Suprapubic skin (tissue), 4 donors: ENCODE measurements at regions not wholly inside any gene's neighbourhood (a gene's known extent, or its start where the extent isn't known, plus 50 kb on each side); places are given as distances from the start of the nearest gene placed in this dataset.

Experiments
- DNase-seq, 2 donors: peaks; one replicate each; pipeline ENCODE4 v3.0.0-alpha.2; 2019; ENCODE audit warnings: low spot score in 2 of 2
- H3K27ac ChIP-seq: fragments of 200-600 bp; sonication (generic); one replicate; pipeline ENCODE4 v1.5.1; 2019
- H3K27me3 ChIP-seq: fragments of 200-600 bp; sonication (generic); one replicate; pipeline ENCODE4 v1.5.1; 2019
- H3K36me3 ChIP-seq: fragments of 200-600 bp; sonication (generic); one replicate; pipeline ENCODE4 v1.5.1; 2019
- H3K4me1 ChIP-seq: fragments of 200-600 bp; sonication (generic); one replicate; pipeline ENCODE4 v1.5.1; 2019
- H3K4me3 ChIP-seq: fragments of 200-600 bp; sonication (generic); one replicate; pipeline ENCODE4 v1.5.1; 2019; ENCODE audit warnings: mild to moderate bottlenecking
- H3K9me3 ChIP-seq: fragments of 200-600 bp; sonication (generic); one replicate; pipeline ENCODE4 v1.5.1; 2019
- EP300 ChIP-seq: sonication (generic); formaldehyde crosslinking; IDR thresholded peaks from one replicate; pipeline ENCODE4 v1.6.1; 2017; ENCODE audit warnings: antibody characterized with exemption
- POLR2A ChIP-seq, 2 donors: fragments of 450-650 bp; IDR thresholded peaks; one replicate each; pipeline ENCODE4 v1.6.1; 2017; ENCODE audit warnings: antibody characterized with exemption in 2 of 2, mild to moderate bottlenecking in 2 of 2, moderate library complexity in 2 of 2
- POLR2AphosphoS5 ChIP-seq, 3 donors: sonication (generic); formaldehyde crosslinking; IDR thresholded peaks; one replicate each; pipeline ENCODE4 v1.6.1; 2017; ENCODE audit warnings: antibody characterized with exemption in 3 of 3
- WGBS: methylation state at CpG from one replicate; pipeline ENCODE4 v1.1.5; 2018; 5-methylcytosine and 5-hydroxymethylcytosine counted together
- TF ChIP-seq, protein P1 (sequence below), 2 donors: fragments of 200-600 bp in 1 of 2; fragments of 450-650 bp in 1 of 2; sonication (generic) in 1 of 2; IDR thresholded peaks; one replicate each; pipeline ENCODE4 v1.5.1; 2016 to 2019; ENCODE audit warnings: antibody characterized with exemption in 2 of 2, mild to moderate bottlenecking in 1 of 2, moderate library complexity in 1 of 2

DNA sequence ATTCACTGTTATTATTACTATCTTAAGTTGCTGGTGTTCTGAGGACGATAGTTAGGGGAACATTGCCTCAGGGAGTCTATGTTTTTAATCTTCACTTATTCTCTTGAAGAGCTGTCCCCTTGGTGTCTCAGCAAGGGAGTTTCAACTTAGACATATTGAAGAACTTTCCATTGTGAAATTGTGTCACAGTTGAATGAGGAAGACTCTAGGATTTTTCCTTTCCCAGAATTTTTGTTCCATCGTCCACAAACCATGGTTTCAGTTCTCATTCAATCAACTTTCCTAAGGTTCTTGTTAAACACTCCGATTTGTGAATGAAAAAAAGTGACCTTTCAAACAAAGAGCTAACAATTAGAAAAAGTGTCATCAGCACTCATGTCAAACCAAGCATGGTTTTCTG lies 128.3 kb downstream of the GATA3 start:
- no peaks in the 10 kb centered on the region for H3K27me3 ChIP-seq
- no peaks in the 10 kb centered on the region for H3K9me3 ChIP-seq
- no peaks in the 10 kb centered on the region for H3K36me3 ChIP-seq
- TF ChIP-seq, protein P1, sequence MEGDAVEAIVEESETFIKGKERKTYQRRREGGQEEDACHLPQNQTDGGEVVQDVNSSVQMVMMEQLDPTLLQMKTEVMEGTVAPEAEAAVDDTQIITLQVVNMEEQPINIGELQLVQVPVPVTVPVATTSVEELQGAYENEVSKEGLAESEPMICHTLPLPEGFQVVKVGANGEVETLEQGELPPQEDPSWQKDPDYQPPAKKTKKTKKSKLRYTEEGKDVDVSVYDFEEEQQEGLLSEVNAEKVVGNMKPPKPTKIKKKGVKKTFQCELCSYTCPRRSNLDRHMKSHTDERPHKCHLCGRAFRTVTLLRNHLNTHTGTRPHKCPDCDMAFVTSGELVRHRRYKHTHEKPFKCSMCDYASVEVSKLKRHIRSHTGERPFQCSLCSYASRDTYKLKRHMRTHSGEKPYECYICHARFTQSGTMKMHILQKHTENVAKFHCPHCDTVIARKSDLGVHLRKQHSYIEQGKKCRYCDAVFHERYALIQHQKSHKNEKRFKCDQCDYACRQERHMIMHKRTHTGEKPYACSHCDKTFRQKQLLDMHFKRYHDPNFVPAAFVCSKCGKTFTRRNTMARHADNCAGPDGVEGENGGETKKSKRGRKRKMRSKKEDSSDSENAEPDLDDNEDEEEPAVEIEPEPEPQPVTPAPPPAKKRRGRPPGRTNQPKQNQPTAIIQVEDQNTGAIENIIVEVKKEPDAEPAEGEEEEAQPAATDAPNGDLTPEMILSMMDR (IDR thresholded peaks at IDR 0.05): no peak
- no peak overlapping the region for H3K4me3 ChIP-seq
- H3K4me1 ChIP-seq: no peaks in the 10 kb centered on the region
- H3K27ac ChIP-seq: no peak overlapping the region
- DNase-seq: no peak
- 66% methylated on average over 3 of the region's 3 CpGs for WGBS

DNA sequence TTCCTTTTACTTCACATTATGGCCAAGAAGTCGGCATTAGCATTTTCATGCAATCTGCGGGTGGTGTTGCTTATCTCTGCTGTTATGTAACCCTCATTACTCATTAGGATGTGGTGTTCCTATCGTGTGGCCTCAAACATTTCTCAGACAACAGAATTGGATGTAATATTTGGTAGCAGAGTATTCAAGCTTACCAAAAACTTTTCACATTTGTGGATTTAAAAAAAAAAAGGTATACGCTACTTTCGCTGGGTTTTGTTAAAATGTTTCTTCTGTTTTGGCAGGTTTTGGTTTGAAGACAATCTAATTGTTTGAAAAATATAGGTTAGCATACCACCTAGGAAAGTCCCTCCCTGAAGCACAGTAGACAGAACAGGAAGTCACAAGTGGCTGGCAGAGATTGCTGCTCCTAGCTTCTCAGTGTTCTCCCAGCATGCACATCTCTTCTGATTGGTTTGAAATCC lies 128.8 kb downstream of the GATA3 start:
- H3K4me3 ChIP-seq: no peak overlapping the region
- 45% methylated on average over 5 of the region's 5 CpGs for WGBS
- no peaks in the 10 kb centered on the region for H3K4me1 ChIP-seq
- H3K27me3 ChIP-seq: no peaks in the 10 kb centered on the region
- H3K9me3 ChIP-seq: no peaks in the 10 kb centered on the region
- TF ChIP-seq POLR2AphosphoS5 (IDR thresholded peaks at IDR 0.05): no peak
- no peak for TF ChIP-seq POLR2A (IDR thresholded peaks at IDR 0.05)
- TF ChIP-seq, protein P1 (IDR thresholded peaks at IDR 0.05): no peak
- no peak for TF ChIP-seq EP300
- peak overlapping the region; percentile 37 for H3K27ac ChIP-seq
- H3K36me3 ChIP-seq: no peaks in the 10 kb centered on the region
- no peak for DNase-seq

DNA sequence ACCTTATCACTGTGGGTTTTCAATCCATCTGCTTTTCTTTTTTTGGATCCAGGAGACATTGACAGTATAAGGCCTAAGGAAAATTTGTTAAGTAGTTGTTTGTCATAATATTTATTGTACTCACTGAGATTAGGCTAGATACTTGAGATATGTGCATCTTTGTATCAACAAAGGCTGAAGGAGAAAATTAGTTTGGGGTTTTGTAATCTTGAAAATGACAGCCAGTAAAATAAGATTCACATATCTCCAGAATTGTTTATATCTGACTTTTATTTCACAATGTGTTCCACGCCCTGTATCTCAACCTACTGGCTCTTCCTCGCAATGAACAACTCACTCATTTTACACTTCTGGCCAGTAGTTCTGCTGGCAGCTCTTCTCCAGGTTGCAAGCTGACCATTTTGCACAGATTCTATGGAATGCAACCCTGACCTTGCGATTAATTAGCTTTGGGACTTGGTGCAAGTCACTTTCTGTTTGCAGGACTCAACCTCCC lies 132.7 kb downstream of the GATA3 start:
- Histone ChIP-seq H3K9me3 (no peaks in the 10 kb centered on the region), H3K4me3 (no peak overlapping the region), H3K36me3 (no peaks in the 10 kb centered on the region), H3K27ac (no peak overlapping the region), H3K4me1 (no peaks in the 10 kb centered on the region), H3K27me3 (no peaks in the 10 kb centered on the region)
- WGBS: 79% methylated on average over 3 of the region's 3 CpGs
- no peak for DNase-seq
- TF ChIP-seq, protein P1 (IDR thresholded peaks at IDR 0.05): no peak
- TF ChIP-seq POLR2AphosphoS5 (IDR thresholded peaks at IDR 0.05): no peak
- TF ChIP-seq EP300: no peak
- TF ChIP-seq POLR2A (IDR thresholded peaks at IDR 0.05): no peak

DNA sequence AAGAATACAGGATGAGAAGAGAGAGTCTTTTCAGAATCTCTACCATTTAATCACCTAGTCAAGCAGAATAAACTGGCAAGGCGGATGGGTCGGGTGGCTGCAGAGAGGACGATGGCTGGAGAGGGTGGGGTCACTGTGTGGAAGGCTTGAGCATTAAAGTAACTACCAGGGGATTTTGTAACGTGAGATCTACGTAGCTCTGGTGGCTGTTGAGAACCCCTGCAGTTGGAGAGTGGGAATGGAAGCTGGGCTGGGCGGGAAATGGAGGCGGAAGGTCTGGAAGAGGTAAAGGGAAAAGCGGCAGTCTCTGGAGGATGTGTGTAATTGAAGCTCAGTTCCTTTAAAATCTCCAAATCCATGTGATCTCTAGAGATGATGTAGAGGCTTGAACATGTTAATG lies 135.0 kb downstream of the GATA3 start:
- Histone ChIP-seq H3K4me3 (no peak overlapping the region), H3K27me3 (no peaks in the 10 kb centered on the region), H3K27ac (no peak overlapping the region), H3K36me3 (no peaks in the 10 kb centered on the region), H3K4me1 (no peaks in the 10 kb centered on the region), H3K9me3 (no peaks in the 10 kb centered on the region)
- DNase-seq: no peak
- no peak for TF ChIP-seq EP300
- no peak for TF ChIP-seq POLR2A (IDR thresholded peaks at IDR 0.05)
- no peak for TF ChIP-seq POLR2AphosphoS5 (IDR thresholded peaks at IDR 0.05)
- TF ChIP-seq, protein P1 (IDR thresholded peaks at IDR 0.05): no peak
- WGBS: 80% methylated on average over 7 of the region's 8 CpGs

DNA sequence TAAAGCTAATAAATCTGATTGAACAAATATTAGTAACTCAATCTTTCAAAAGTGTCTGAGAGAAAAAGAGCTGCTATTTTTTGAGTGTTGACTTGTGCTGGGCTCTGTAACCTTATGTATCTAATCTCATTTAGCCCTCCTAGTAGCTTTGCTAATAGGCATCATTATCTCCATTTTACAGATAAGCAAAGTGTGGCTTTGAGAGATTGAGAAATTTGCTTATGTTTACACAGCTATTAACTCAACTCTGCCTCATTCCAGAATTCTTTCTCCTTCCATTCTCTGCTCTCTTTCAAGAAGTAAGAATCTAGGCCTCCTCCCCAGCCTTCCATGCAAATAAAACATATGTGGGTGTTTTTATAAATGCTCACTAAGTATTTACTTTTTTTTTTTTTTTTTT lies 137.8 kb downstream of the GATA3 start:
- Histone ChIP-seq H3K9me3 (no peaks in the 10 kb centered on the region), H3K4me1 (no peaks in the 10 kb centered on the region), H3K27me3 (no peaks in the 10 kb centered on the region), H3K27ac (no peak overlapping the region), H3K4me3 (no peak overlapping the region), H3K36me3 (no peaks in the 10 kb centered on the region)
- no peak for TF ChIP-seq EP300
- no peak for TF ChIP-seq POLR2AphosphoS5 (IDR thresholded peaks at IDR 0.05)
- TF ChIP-seq, protein P1 (IDR thresholded peaks at IDR 0.05): no peak
- TF ChIP-seq POLR2A (IDR thresholded peaks at IDR 0.05): no peak
- no peak for DNase-seq
